CD4-positive, alpha-beta T cell (primary cell): ENCODE measurements at regions not wholly inside any gene's neighbourhood (a gene's known extent, or its start where the extent isn't known, plus 50 kb on each side); places are given as distances from the start of the nearest gene placed in this dataset.

Source experiments
- ATAC-seq: fragments of 200-7000 bp; cut with Tn5 transposase; one replicate; pipeline ENCODE4 v1.10.0; 2022; ENCODE audit warnings: mild to moderate bottlenecking; ENCODE audit not compliant: poor library complexity
- CTCF ChIA-PET: fragments of 350-600 bp; sonication (Branson Sonifier 250); formaldehyde crosslinking; loops from one replicate; lab custom pipeline; 2021; ENCODE audit warnings: antibody characterized with exemption, inconsistent platforms; lab: Charles Lee
- POLR2A ChIA-PET: fragments of 350-600 bp; sonication (Branson Sonifier 250); formaldehyde crosslinking; loops from one replicate; lab custom pipeline; 2021; ENCODE audit warnings: antibody characterized with exemption, inconsistent platforms; lab: Charles Lee
- DNase-seq, 14 experiments: peaks; one replicate each; pipeline ENCODE4 v3.0.0-alpha.2; 2013 to 2020; ENCODE audit warnings: mixed read lengths in 2 of 14
- H3K27ac ChIP-seq, 2 donors: one replicate each; pipeline versions ENCODE4 v1.5.1 to v1.7.0; 2013; ENCODE audit warnings: low read length in 2 of 2, low read depth in 1 of 2, mild to moderate bottlenecking in 1 of 2
- H3K27me3 ChIP-seq, 2 experiments: 1 replicate in 1 of 2; 2 replicates in 1 of 2; pipeline versions ENCODE4 v1.6.1 to v1.7.0; 2013; ENCODE audit warnings: low read length in 2 of 2, control low read depth in 1 of 2, mild to moderate bottlenecking in 1 of 2, moderate library complexity in 1 of 2; ENCODE audit not compliant: insufficient read depth in 2 of 2, control insufficient read depth in 1 of 2
- H3K36me3 ChIP-seq: one replicate; pipeline ENCODE4 v1.6.1; 2013; ENCODE audit warnings: low read length, control low read depth; ENCODE audit not compliant: insufficient read depth
- H3K4me1 ChIP-seq: one replicate; pipeline ENCODE4 v1.6.1; 2013; ENCODE audit warnings: low read length, control low read depth; ENCODE audit not compliant: insufficient read depth
- H3K4me3 ChIP-seq: one replicate; pipeline ENCODE4 v1.5.1; 2013; ENCODE audit warnings: mild to moderate bottlenecking, low read length, moderate library complexity
- H3K9me3 ChIP-seq, 2 experiments: 1 replicate in 1 of 2; 2 replicates in 1 of 2; pipeline versions ENCODE4 v1.6.1 to v1.7.0; 2013; ENCODE audit warnings: low read length in 2 of 2, mild to moderate bottlenecking in 2 of 2, control low read depth in 1 of 2, moderate library complexity in 1 of 2; ENCODE audit not compliant: control insufficient read depth in 1 of 2, insufficient read depth in 1 of 2
- H3K27ac Mint-ChIP-seq: one replicate; pipeline ENCODE4 v1.8.0; 2020; ENCODE audit warnings: mixed read lengths
- H3K27me3 Mint-ChIP-seq: one replicate; pipeline ENCODE4 v1.8.0; 2021; ENCODE audit warnings: mixed read lengths
- H3K36me3 Mint-ChIP-seq: one replicate; pipeline ENCODE4 v1.8.0; 2021; ENCODE audit warnings: low read depth, mixed read lengths
- H3K4me1 Mint-ChIP-seq: one replicate; pipeline ENCODE4 v1.8.0; 2021; ENCODE audit warnings: low read depth, mixed read lengths
- H3K4me3 Mint-ChIP-seq: one replicate; pipeline ENCODE4 v1.8.0; 2020; ENCODE audit warnings: mild to moderate bottlenecking, mixed read lengths
- H3K9me3 Mint-ChIP-seq: one replicate; pipeline ENCODE4 v1.8.0; 2020; ENCODE audit warnings: mixed read lengths
- CTCF ChIP-seq: fragments of 200-600 bp; IDR thresholded peaks from one replicate; pipeline ENCODE4 v1.8.0; 2022; ENCODE audit warnings: antibody characterized with exemption, mild to moderate bottlenecking
- intact Hi-C, 2 experiments: fragments of 100-400 bp; cut with DNase I in 1 of 2; cut with micrococcal nuclease in 1 of 2; formaldehyde crosslinking; loops; one replicate each; pipeline versions ENCODE4 v1.15.1 to v1.9.0; 2023 to 2025; cut with DNase I, micrococcal nuclease

- H3K27ac Mint-ChIP-seq = no peak overlapping the region
- CTCF ChIA-PET = no interaction called here
- H3K27me3 Mint-ChIP-seq = no peaks in the 10 kb centered on the region
- intact Hi-C loops = no loop called here
- DNase-seq (no peak), ATAC-seq (no peak)
- peaks cover 14% of the 10 kb centered on the region for H3K9me3 Mint-ChIP-seq
- H3K4me3 ChIP-seq = no peak overlapping the region
- no peaks in the 10 kb centered on the region for H3K4me1 ChIP-seq
- H3K9me3 ChIP-seq = no peaks in the 10 kb centered on the region
- H3K27ac ChIP-seq = no peak overlapping the region
- POLR2A ChIA-PET = no interaction called here
- H3K27me3 ChIP-seq = no peaks in the 10 kb centered on the region
- H3K4me1 Mint-ChIP-seq = no peaks in the 10 kb centered on the region
- no peak for TF ChIP-seq CTCF
- no peaks in the 10 kb centered on the region for H3K36me3 Mint-ChIP-seq
- H3K36me3 ChIP-seq = no peaks in the 10 kb centered on the region
- H3K4me3 Mint-ChIP-seq = no peak overlapping the region
These were observed 580.1 kb downstream of the RAPGEF2 start for GRCh38 chr4:159682996-159683395.

- CTCF ChIA-PET = no interaction called here
- no peaks in the 10 kb centered on the region for H3K36me3 Mint-ChIP-seq
- Histone ChIP-seq H3K27ac (no peak overlapping the region), H3K9me3 (no peaks in the 10 kb centered on the region), H3K4me1 (no peaks in the 10 kb centered on the region), H3K36me3 (no peaks in the 10 kb centered on the region), H3K27me3 (no peaks in the 10 kb centered on the region), H3K4me3 (no peak overlapping the region)
- POLR2A ChIA-PET = no interaction called here
- no peak for TF ChIP-seq CTCF
- no peak overlapping the region for H3K4me3 Mint-ChIP-seq
- no peak for ATAC-seq
- intact Hi-C loops = no loop called here
- H3K4me1 Mint-ChIP-seq = no peaks in the 10 kb centered on the region
- peaks cover 14% of the 10 kb centered on the region for H3K9me3 Mint-ChIP-seq
- H3K27ac Mint-ChIP-seq = no peak overlapping the region
- DNase-seq = no peak
- H3K27me3 Mint-ChIP-seq = no peaks in the 10 kb centered on the region
These were observed 581.2 kb downstream of the RAPGEF2 start for GRCh38 chr4:159684061-159684460.

- Histone ChIP-seq H3K27ac (no peak overlapping the region), H3K9me3 (no peaks in the 10 kb centered on the region), H3K4me3 (no peak overlapping the region), H3K36me3 (no peaks in the 10 kb centered on the region), H3K27me3 (no peaks in the 10 kb centered on the region), H3K4me1 (no peaks in the 10 kb centered on the region)
- ATAC-seq = no peak
- Mint-ChIP-seq H3K4me3 (no peak overlapping the region), H3K9me3 (peaks cover 13% of the 10 kb centered on the region), H3K27ac (no peak overlapping the region), H3K27me3 (no peaks in the 10 kb centered on the region), H3K4me1 (no peaks in the 10 kb centered on the region), H3K36me3 (no peaks in the 10 kb centered on the region)
- POLR2A ChIA-PET = no interaction called here
- CTCF ChIA-PET = no interaction called here
- intact Hi-C loops = no loop called here
- TF ChIP-seq CTCF = no peak
- DNase-seq = no peak
These were observed 582.6 kb downstream of the RAPGEF2 start for GRCh38 chr4:159685340-159686092.
